ENCODE measurements at regions not wholly inside any gene's neighbourhood (a gene's known extent, or its start where the extent isn't known, plus 50 kb on each side); places are given as distances from the start of the nearest gene placed in this dataset.

- intact Hi-C loops (cut with micrococcal nuclease; ENCODE audit: unreplicated experiment), result no loop called here
- no peak for TF ChIP-seq EZH2phosphoT487 (IDR thresholded peaks at IDR 0.05; ENCODE audit: borderline replicate concordance, low read depth, low read length)
- no peak for TF ChIP-seq CTCF (conservative IDR thresholded peaks at IDR 0.05; ENCODE audit: low read length)
- Histone ChIP-seq H2AFZ (ENCODE audit: low read length) (no peak overlapping the region), H3K9me2 (ENCODE audit: insufficient read depth, low read length) (no peaks in the 10 kb centered on the region), H3K4me1 (ENCODE audit: insufficient read depth, low read length, poor library complexity, severe bottlenecking) (no peaks in the 10 kb centered on the region), H3K27ac (ENCODE audit: low read depth, low read length, poor library complexity, severe bottlenecking) (no peak overlapping the region), H3K9me3 (ENCODE audit: low read length) (no peaks in the 10 kb centered on the region), H3K79me2 (ENCODE audit: insufficient read depth, low read depth, low read length) (no peaks in the 10 kb centered on the region), H3K4me2 (ENCODE audit: low read length) (no peak overlapping the region), H4K20me1 (ENCODE audit: insufficient read depth, low read length) (no peaks in the 10 kb centered on the region), H3K4me3 (ENCODE audit: low read depth, low read length, poor library complexity, severe bottlenecking) (no peak overlapping the region), H3K36me3 (ENCODE audit: insufficient read depth, low read length) (no peaks in the 10 kb centered on the region)
- CTCF ChIA-PET (ENCODE audit: unreplicated experiment), result no interaction called here
- BruUV-seq (replicated peaks), result no TSS peak
- no peak for DNase-seq (ENCODE audit: low spot score)
- POLR2A ChIA-PET, result no interaction called here
Measured at GRCh38 chr3:130827486-130827885, 66.4 kb upstream of the ATP2C1 start.

- Histone ChIP-seq H3K9me3 (ENCODE audit: low read length) (no peaks in the 10 kb centered on the region), H3K9me2 (ENCODE audit: insufficient read depth, low read length) (no peaks in the 10 kb centered on the region), H3K27ac (ENCODE audit: low read depth, low read length, poor library complexity, severe bottlenecking) (no peak overlapping the region), H4K20me1 (ENCODE audit: insufficient read depth, low read length) (no peaks in the 10 kb centered on the region), H2AFZ (ENCODE audit: low read length) (no peak overlapping the region), H3K79me2 (ENCODE audit: insufficient read depth, low read depth, low read length) (no peaks in the 10 kb centered on the region), H3K36me3 (ENCODE audit: insufficient read depth, low read length) (no peaks in the 10 kb centered on the region), H3K4me3 (ENCODE audit: low read depth, low read length, poor library complexity, severe bottlenecking) (no peak overlapping the region), H3K4me1 (ENCODE audit: insufficient read depth, low read length, poor library complexity, severe bottlenecking) (no peaks in the 10 kb centered on the region), H3K4me2 (ENCODE audit: low read length) (no peak overlapping the region)
- ChIA-PET POLR2A (no interaction called here), CTCF (ENCODE audit: unreplicated experiment) (no interaction called here)
- no peak for TF ChIP-seq EZH2phosphoT487 (IDR thresholded peaks at IDR 0.05; ENCODE audit: borderline replicate concordance, low read depth, low read length)
- no peak for TF ChIP-seq CTCF (conservative IDR thresholded peaks at IDR 0.05; ENCODE audit: low read length)
- intact Hi-C loops (cut with micrococcal nuclease; ENCODE audit: unreplicated experiment), result no loop called here
- no peak for DNase-seq (ENCODE audit: low spot score)
- BruUV-seq (replicated peaks), result no TSS peak
Measured at GRCh38 chr3:130828948-130829947, 64.6 kb upstream of the ATP2C1 start.

Data from OCI-LY7 (cell line).